Activated effector memory CD4-positive, alpha-beta T cell treated with anti-CD3 and anti-CD28 coated beads, Interleukin-2, amount 50 U/mL, for 16 hours (primary cell): ENCODE measurements at regions not wholly inside any gene's neighbourhood (a gene's known extent, or its start where the extent isn't known, plus 50 kb on each side); places are given as distances from the start of the nearest gene placed in this dataset.

Source experiments
- DNase-seq: peaks from one replicate; pipeline ENCODE4 v3.0.0-alpha.2; 2020

DNA sequence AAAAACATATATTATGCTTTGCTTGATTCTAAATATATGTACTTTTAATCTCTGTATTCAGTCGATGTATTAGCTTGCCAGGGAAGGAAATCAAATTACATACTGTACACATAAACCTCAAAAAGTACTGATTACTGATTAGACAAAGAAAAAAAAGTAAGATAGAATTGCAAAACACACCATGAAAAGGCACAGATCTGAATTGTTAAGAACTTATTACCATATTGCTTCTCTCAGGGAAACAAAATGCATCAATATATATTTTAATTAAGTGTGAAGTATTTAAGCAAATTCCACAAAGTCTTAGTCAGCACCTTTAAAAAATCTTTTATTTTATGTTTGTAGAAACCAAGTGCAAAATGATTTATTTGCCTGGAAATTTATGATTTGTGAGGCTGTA is 309.3 kb downstream of the RNF144A start:
- no peak for DNase-seq

GRCh38 chr2:7233126-7233525 is 315.9 kb downstream of the RNF144A start:
- no peak for DNase-seq

- no peak for DNase-seq
Measured at GRCh38 chr2:7237466-7237865, 320.3 kb downstream of the RNF144A start.

DNA sequence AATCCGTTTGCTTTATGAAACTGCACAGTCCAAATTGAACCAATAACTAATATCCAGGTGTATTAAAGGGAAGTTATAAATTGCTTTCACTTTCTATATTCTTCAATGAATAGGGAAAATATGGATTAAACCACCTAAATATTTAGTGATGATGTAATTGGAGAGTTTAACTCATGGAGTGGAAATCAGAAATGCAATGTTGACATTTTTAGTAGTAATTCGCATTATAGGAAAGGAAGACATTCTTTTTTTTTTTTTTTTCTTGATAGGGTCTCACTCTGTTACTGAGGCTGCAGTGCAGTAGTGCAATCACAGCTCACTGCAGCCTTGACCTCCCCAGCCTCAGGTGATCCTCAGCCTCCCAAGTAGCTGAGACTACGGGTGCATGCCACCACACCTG is 321.9 kb downstream of the RNF144A start:
- DNase-seq = no peak

DNA sequence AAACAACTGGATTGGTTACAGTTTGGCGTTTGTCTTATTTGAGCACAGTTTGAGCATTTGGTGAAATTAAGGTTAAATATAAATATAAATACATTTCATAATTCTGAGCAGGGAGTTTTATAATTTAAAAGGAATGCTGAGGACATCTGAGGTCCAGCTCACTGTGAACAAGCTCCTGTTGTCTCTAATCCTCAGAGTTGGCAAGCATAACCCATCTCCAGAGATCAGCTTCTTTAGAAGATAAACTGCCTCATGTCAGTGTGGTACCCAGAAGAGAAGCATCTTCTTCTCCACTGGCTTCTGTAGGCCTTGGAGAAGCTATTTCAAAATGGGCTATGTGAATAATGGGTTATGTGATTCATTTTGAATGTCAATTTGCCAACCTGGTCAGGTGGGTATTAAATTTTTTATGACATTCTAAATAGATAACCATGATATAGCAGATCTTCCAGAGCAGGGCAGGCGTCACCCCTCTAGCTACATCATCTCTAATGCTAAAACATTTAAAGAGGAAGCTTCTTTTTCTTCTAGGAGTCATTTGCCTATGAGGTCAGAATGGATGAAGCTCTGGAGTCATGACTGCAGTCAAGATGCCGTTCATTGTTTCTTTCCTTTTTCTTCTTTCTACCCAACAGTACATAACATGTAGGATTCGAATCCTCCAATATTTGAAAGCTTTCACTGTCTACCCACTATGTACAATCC is 324.0 kb downstream of the RNF144A start:
- DNase-seq = no peak

GRCh38 chr2:7242189-7242867 is 325.1 kb downstream of the RNF144A start:
- no peak for DNase-seq

GRCh38 chr2:7243276-7243675 is 326.1 kb downstream of the RNF144A start:
- DNase-seq = no peak

- no peak for DNase-seq
Measured at GRCh38 chr2:7256377-7256776, 339.2 kb downstream of the RNF144A start.

DNA sequence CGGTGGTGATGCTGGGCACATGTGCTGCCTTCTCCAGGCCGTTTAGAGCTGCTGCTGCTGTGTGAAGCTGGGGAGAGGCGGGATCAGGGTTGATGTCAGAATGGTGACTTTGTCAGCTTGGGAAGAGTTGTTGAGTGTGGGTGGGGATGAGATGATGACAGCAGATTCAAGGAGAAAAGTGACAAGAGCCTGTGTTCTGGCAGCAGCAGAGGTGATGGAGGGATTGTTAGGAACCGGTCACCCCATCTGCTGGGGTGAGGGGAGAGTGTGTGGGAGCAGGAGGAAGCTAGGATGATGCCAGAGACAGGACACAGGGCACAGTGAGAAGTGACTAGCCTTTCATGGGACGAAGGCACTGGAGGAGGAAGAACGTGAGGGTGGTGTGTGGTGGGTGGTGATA is 345.5 kb downstream of the RNF144A start:
- no peak for DNase-seq

DNA sequence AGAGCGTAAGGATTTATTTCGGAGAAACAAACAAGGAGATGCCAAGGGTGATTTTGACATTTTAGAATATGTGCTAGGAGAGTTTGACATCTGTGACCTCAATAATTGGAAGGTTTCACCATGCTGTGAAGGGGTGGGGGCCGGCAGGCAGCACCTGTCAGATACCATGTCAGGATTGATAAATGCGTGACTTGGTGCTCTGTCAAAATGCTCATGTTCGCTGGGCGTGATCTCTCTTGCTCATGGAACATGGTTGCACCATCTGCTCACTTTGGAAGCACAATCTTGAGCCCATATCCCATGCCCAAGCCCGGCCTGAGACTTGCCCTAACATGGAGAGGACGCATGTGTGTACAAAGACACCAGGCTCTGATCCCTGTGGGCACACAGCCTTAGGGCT is 347.6 kb downstream of the RNF144A start:
- DNase-seq = no peak

DNA sequence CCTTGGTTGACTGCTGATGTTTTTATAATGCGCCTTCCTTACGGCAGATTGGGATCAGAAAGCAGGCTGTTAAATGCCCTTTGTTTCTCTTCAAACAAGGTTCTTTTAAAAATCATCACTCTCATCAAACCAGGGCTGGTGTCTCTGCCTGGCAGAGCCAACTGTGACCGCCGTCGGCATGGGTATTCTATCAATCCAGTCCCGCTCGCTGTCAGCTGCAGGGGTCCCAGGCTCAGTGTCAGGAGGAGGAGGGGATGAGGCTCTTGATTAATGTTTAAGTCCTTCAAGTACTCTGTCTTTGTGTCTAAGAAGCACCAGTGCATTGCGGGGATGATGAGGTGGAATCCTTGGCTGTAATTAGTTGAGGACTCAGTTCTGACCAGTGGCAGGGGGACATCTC is 348.1 kb downstream of the RNF144A start:
- DNase-seq = no peak

- DNase-seq = no peak
Measured at GRCh38 chr2:7269106-7269643, 352.0 kb downstream of the RNF144A start.

DNA sequence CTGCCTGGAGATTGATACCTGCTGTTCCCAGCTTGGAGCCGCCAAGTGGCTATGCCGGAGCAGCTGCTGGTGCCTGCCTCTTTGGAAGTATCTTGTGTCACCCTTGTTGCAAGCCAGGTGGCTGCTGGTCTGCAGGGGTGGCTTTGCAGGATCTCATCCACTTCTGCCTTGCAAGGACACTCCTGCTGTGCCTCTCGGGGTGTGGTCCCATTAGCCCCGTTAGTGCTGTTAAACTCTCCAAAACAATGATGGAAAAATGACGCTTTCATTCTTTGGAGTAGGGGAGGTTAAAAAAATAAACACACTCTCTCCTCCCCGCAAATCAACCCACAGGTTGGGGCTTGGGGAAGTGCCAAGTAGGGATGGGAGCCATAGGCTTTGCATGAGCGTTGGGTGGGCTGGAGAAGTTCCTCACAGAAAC is 352.8 kb downstream of the RNF144A start:
- DNase-seq = no peak

DNA sequence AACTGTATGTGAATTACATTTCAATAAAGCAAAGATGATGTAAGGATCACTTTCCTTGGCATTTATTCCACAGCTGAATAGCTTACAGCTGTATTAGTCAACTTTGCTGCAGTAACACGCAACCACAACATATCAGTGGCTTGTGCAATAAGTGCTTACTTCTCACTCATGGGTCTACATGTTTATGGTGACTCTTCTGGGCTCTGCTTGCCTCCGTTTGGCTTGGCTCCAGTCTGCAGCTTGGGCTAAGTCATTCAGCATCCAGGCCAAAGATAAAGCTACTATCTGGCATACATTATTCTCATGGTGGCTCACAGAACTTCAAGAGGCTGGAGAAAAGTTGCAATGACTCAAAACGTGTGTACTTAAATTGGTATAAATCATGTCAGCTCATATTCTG is 355.0 kb downstream of the RNF144A start:
- DNase-seq = no peak

GRCh38 chr2:7278984-7279383 is 361.8 kb downstream of the RNF144A start:
- no peak for DNase-seq

DNA sequence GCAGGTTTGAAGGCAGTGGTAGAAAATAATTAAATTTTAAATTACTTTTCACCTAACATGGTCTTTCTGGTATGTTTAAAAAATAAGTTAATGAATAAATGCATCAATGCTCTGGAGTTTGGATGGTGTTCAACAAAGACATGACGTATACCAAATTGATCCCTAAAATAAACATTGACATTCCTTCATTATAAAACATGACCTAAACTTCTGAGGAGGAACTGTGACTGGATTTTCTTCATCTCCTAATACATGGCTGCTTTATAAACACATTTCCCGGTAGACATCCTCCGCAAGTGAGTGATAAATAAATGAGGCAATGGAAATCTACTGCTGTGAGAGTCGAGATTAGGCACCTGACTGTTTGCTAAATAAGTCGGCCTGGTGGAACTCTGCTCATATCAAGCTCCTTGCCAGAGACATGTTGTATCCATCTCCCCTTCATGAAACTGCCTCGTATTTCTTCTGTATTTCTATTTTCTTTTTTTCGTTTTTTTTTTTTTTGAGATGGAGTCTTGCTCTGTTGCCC is 362.3 kb downstream of the RNF144A start:
- no peak for DNase-seq

DNA sequence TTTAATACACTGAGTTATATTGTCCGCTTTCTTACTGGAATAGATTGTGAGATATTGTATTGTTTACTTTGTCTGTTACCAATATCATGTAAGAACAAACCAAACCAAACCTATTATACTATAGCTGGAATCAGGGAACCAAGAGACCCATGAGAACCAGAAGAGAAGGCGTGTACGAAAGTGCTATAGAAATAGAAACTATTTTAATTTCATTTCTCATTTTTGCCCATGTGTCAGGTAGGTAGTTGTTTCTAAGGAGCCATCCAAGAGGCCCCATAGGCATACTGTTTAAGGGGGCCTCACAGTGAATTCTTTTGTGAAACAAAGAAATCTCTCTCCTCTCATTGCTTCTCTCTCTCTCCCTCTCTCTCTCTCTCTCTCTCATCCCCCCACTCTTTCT is 363.6 kb downstream of the RNF144A start:
- DNase-seq = no peak

GRCh38 chr2:7281231-7282201 is 364.3 kb downstream of the RNF144A start:
- no peak for DNase-seq

GRCh38 chr2:7286120-7286519 is 368.9 kb downstream of the RNF144A start:
- DNase-seq = no peak

DNA sequence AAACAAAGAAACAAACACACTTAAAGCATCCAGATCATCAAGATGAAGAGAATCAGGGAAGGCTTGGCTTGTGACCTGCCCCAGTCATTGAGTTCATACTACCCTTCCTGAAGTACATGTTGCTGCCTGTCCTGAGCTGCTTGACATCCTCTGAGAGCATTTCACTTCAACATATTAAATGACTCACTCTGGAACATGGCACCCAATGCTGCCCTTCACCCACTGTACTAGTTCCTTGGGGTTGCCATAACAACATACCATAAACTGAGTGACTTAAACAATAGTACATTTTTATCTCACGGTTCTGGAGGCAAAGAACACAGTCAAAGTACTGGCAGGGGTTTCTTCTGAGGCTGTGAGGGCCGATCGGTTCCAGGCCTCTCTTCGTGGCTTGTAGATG is 371.3 kb downstream of the RNF144A start:
- DNase-seq = no peak

DNA sequence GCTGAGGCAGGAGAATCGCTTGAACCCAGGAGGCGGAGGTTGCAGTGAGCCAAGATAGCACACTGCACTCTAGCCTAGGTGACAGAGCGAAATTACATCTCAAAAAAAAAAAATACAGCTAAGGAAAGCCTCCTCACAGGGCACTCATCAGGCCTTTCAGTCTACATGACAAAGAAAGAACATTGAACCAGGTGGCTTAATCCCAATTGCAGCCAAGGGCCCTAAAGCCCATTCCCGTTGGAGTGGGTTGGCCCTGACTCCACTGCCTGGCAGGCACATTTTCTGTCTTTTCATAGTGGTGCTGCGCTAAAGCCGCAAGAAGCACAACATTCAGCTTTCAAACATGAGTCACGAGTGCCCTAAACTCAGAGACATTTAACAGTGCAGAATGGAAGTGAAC is 372.5 kb downstream of the RNF144A start:
- no peak for DNase-seq

DNA sequence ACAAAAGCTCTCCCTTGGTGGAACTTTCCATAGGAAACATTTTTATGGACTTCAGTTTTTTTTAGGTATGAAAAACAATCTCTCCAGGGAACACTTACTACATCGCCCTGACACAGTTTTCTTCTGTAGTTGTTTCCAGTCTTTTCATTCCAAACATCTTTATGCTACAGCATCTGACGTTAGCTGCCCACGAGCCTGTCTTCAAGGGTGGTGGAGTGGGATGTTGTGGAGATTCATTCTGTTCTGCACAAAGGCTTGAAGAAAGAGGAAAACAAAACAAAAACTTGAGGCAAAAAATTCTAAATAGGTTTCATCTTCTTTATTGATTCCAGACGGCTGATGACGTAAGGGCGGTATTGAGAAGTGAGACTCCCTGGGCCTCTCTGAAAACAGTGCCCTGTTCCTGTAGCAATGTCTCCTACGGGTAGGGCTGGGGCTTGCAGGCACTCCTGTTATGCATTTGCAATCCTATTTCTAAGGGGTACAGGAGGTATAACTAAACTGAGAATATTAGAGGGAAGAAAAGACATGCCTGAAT is 375.0 kb downstream of the RNF144A start:
- no peak for DNase-seq

DNA sequence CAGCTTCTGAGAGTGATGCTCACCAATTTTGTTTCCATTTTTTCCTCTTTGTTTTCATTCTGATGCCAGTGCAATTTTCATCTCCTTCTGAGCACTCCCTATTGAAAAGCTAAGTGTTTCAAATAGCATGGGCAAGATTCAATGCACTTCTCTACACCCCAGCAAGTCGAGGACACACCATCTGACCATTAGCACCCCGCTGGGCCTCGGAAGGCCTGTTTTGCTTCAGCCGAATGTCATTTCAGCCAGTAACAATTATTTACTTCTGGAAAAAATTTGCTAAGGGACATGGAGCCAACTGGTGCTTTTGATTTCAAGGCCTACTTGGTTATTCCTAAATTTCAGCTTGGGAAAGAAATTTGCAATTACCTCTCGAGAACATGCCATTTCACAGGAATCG is 392.4 kb downstream of the RNF144A start:
- DNase-seq = no peak
